ENCODE measurements at regions not wholly inside any gene's neighbourhood (a gene's known extent, or its start where the extent isn't known, plus 50 kb on each side); places are given as distances from the start of the nearest gene placed in this dataset.

- intact Hi-C loops (cut with DNase I): no loop called here
- DNase-seq (no peak), ATAC-seq (no peak)
- H3K27me3 ChIP-seq (ENCODE audit: insufficient read depth in 3 of 3, low read length in 2 of 3): peaks cover 0 to 4% (median 0%) of the 10 kb centered on the region in 3 donors
- H3K4me1 ChIP-seq: no peaks in the 10 kb centered on the region
- no peak overlapping the region for H3K4me3 ChIP-seq
- H3K27ac ChIP-seq: no peak overlapping the region
- TF ChIP-seq CTCF (IDR thresholded peaks at IDR 0.05): no peak
- no peaks in the 10 kb centered on the region for H3K36me3 ChIP-seq (ENCODE audit: insufficient read depth in 1 of 2, low read depth in 1 of 2)
- WGBS, 3 donors: 61 to 80% (median 79%) methylated on average over 2 of the region's 2 CpGs
- H3K9me3 ChIP-seq: no peaks in the 10 kb centered on the region
These were observed 97.5 kb upstream of the HS3ST3A1 start for GRCh38 chr17:13699261-13699660.

GRCh38 chr17:13702266-13702665, 100.5 kb upstream of the HS3ST3A1 start:
- ATAC-seq: no peak
- 46 to 54% (median 50%) methylated on average over 1 of the region's 1 CpG for WGBS, 3 donors
- Histone ChIP-seq H3K4me1 (no peaks in the 10 kb centered on the region), H3K27ac (no peak overlapping the region), H3K9me3 (no peaks in the 10 kb centered on the region), H3K36me3 (ENCODE audit: insufficient read depth in 1 of 2, low read depth in 1 of 2) (no peaks in the 10 kb centered on the region), H3K4me3 (no peak overlapping the region), H3K27me3 (ENCODE audit: insufficient read depth in 3 of 3, low read length in 2 of 3) (peaks cover 0 to 4% (median 0%) of the 10 kb centered on the region in 3 donors)
- TF ChIP-seq CTCF (IDR thresholded peaks at IDR 0.05): no peak
- no peak for DNase-seq
- intact Hi-C loops (cut with DNase I): no loop called here

GRCh38 chr17:13704333-13704732, 102.6 kb upstream of the HS3ST3A1 start:
- intact Hi-C loops (cut with DNase I): no loop called here
- DNase-seq: no peak
- TF ChIP-seq CTCF (IDR thresholded peaks at IDR 0.05): no peak

GRCh38 chr17:13705221-13705620, 103.5 kb upstream of the HS3ST3A1 start:
- 69 to 71% (median 71%) methylated on average over 7 of the region's 7 CpGs for WGBS, 3 donors
- Histone ChIP-seq H3K9me3 (no peaks in the 10 kb centered on the region), H3K4me1 (no peaks in the 10 kb centered on the region), H3K4me3 (no peak overlapping the region), H3K27me3 (ENCODE audit: insufficient read depth in 3 of 3, low read length in 2 of 3) (peaks cover 0 to 4% (median 0%) of the 10 kb centered on the region in 3 donors), H3K36me3 (ENCODE audit: insufficient read depth in 1 of 2, low read depth in 1 of 2) (no peaks in the 10 kb centered on the region), H3K27ac (no peak overlapping the region)
- no peak for TF ChIP-seq CTCF (IDR thresholded peaks at IDR 0.05)
- intact Hi-C loops (cut with DNase I): no loop called here
- ATAC-seq (no peak), DNase-seq (no peak)

More at GRCh38 chr17:13704333-13704732, 102.6 kb upstream of the HS3ST3A1 start:
- H3K4me3 ChIP-seq: no peak overlapping the region
- H3K27me3 ChIP-seq (ENCODE audit: insufficient read depth in 3 of 3, low read length in 2 of 3): peaks cover 0 to 4% (median 0%) of the 10 kb centered on the region in 3 donors
- H3K9me3 ChIP-seq: no peaks in the 10 kb centered on the region
- H3K36me3 ChIP-seq (ENCODE audit: insufficient read depth in 1 of 2, low read depth in 1 of 2): no peaks in the 10 kb centered on the region
- H3K27ac ChIP-seq: no peak overlapping the region
- no peak for ATAC-seq
- no peaks in the 10 kb centered on the region for H3K4me1 ChIP-seq
- WGBS, 3 donors: 26 to 53% (median 41%) methylated on average over 1 of the region's 1 CpG

- Histone ChIP-seq H3K4me3 (no peak overlapping the region), H3K36me3 (ENCODE audit: insufficient read depth in 1 of 2, low read depth in 1 of 2) (no peaks in the 10 kb centered on the region), H3K27me3 (ENCODE audit: insufficient read depth in 3 of 3, low read length in 2 of 3) (no peaks in the 10 kb centered on the region), H3K27ac (no peak overlapping the region), H3K4me1 (no peaks in the 10 kb centered on the region), H3K9me3 (no peaks in the 10 kb centered on the region)
- DNase-seq: no peak
- 27 to 46% (median 34%) methylated on average over 5 of the region's 5 CpGs for WGBS, 3 donors
- TF ChIP-seq CTCF (IDR thresholded peaks at IDR 0.05): no peak
- peak in 2 of 4 donors; percentile 37 to 40 for ATAC-seq
- intact Hi-C loops (cut with DNase I): no loop called here
These were observed 120.0 kb upstream of the HS3ST3A1 start for GRCh38 chr17:13721705-13722104.

All from psoas muscle (tissue), 7 donors.